ENCODE measurements at regions not wholly inside any gene's neighbourhood (a gene's known extent, or its start where the extent isn't known, plus 50 kb on each side); places are given as distances from the start of the nearest gene placed in this dataset.
"Not testable (repeated sequence)": the region's sequence is repeated elsewhere in the genome, so short reads cannot be mapped to it uniquely, and the experiment has no call there.

GRCh38 chr3:135438889-135439597 lies 526.5 kb upstream of the PPP2R3A start:
- not testable (repeated sequence) for TF ChIP-seq POLR2AphosphoS5, POLR2A, CTCF (IDR thresholded peaks at IDR 0.05)
